ENCODE measurements at regions not wholly inside any gene's neighbourhood (a gene's known extent, or its start where the extent isn't known, plus 50 kb on each side); places are given as distances from the start of the nearest gene placed in this dataset.
"Not testable (repeated sequence)": the region's sequence is repeated elsewhere in the genome, so short reads cannot be mapped to it uniquely, and the experiment has no call there.

DNA sequence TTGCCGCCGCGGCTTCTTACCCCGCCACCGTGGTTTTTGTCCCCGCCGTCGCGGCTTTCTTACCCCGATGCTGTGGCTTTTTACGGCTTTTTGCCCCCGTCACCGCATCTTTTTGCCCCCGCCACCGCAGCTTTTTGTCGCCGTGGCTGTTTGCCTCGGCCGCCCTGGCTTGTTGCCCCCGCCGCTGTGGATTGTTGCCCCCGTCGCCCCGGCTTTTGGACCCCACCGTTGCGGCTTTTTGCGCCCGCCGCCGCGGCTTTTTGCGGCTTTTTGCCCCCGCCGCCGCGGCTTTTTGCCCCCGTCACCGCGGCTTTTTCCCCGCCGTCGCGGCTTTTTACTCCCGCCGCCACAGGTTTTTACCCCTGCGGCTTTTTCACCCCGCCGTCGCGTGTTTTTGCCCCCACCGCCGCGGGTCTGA is 3934.3 kb downstream of the SRGAP2C start:
- H3K27me3 Mint-ChIP-seq (ENCODE audit: low read depth), result no peaks in the 10 kb centered on the region
- H3K9me3 Mint-ChIP-seq, result peaks cover 33% of the 10 kb centered on the region
- no peak overlapping the region for H3K27ac Mint-ChIP-seq
- H3K4me3 Mint-ChIP-seq, result no peak overlapping the region
- no peaks in the 10 kb centered on the region for H3K4me1 Mint-ChIP-seq
- TF ChIP-seq, protein P1, sequence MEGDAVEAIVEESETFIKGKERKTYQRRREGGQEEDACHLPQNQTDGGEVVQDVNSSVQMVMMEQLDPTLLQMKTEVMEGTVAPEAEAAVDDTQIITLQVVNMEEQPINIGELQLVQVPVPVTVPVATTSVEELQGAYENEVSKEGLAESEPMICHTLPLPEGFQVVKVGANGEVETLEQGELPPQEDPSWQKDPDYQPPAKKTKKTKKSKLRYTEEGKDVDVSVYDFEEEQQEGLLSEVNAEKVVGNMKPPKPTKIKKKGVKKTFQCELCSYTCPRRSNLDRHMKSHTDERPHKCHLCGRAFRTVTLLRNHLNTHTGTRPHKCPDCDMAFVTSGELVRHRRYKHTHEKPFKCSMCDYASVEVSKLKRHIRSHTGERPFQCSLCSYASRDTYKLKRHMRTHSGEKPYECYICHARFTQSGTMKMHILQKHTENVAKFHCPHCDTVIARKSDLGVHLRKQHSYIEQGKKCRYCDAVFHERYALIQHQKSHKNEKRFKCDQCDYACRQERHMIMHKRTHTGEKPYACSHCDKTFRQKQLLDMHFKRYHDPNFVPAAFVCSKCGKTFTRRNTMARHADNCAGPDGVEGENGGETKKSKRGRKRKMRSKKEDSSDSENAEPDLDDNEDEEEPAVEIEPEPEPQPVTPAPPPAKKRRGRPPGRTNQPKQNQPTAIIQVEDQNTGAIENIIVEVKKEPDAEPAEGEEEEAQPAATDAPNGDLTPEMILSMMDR (IDR thresholded peaks at IDR 0.05; ENCODE audit: unreplicated experiment in 3 of 3), result no peak
- peaks cover 10% of the 10 kb centered on the region for H3K36me3 Mint-ChIP-seq (ENCODE audit: low read depth)

GRCh38 chr1:125119566-125120205 is 3934.9 kb downstream of the SRGAP2C start:
- not testable (repeated sequence) for H3K36me3 Mint-ChIP-seq (ENCODE audit: low read depth); H3K4me1 Mint-ChIP-seq; H3K27ac Mint-ChIP-seq; H3K27me3 Mint-ChIP-seq (ENCODE audit: low read depth); H3K4me3 Mint-ChIP-seq
- H3K9me3 Mint-ChIP-seq, result peaks cover 37% of the 10 kb centered on the region

DNA sequence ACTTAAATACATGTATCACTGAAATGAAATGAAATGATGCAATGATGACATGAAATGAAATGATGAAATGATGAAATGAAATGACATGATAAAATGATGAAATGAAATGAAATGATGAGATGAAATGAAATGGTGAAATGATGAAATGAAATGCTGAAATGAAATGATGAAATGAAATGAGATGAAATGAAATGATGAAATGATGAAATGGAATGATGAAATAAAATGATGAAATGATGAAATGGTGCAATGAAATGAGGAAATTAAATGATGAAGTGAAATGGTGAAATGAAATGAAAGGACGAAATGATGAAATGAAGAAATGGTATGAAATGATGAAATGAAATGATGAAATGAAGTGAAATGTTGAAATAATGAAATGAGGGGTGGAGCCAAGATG is 3937.8 kb downstream of the SRGAP2C start:
- not testable (repeated sequence) for H3K27me3 Mint-ChIP-seq (ENCODE audit: low read depth); H3K4me1 Mint-ChIP-seq; H3K4me3 Mint-ChIP-seq; H3K36me3 Mint-ChIP-seq (ENCODE audit: low read depth); H3K27ac Mint-ChIP-seq
- H3K9me3 Mint-ChIP-seq, result peaks cover 45% of the 10 kb centered on the region

Measured in nephron (organoid).